Suprapubic skin (tissue), 3 donors: ENCODE measurements at regions not wholly inside any gene's neighbourhood (a gene's known extent, or its start where the extent isn't known, plus 50 kb on each side); places are given as distances from the start of the nearest gene placed in this dataset.

ENCODE experiments used
- CTCF ChIP-seq, 2 donors: fragments of 200-600 bp in 1 of 2; fragments of 450-650 bp in 1 of 2; sonication (generic) in 1 of 2; IDR thresholded peaks; one replicate each; pipeline ENCODE4 v1.5.1; 2016 to 2019; ENCODE audit warnings: antibody characterized with exemption in 2 of 2, mild to moderate bottlenecking in 1 of 2, moderate library complexity in 1 of 2
- POLR2AphosphoS5 ChIP-seq, 3 donors: sonication (generic); formaldehyde crosslinking; IDR thresholded peaks; one replicate each; pipeline ENCODE4 v1.6.1; 2017; ENCODE audit warnings: antibody characterized with exemption in 3 of 3

GRCh38 chr17:77480199-77480508 lies 339.4 kb downstream of the SEC14L1 start:
- TF ChIP-seq CTCF (IDR thresholded peaks at IDR 0.05), result no peak
- no peak for TF ChIP-seq POLR2AphosphoS5 (IDR thresholded peaks at IDR 0.05)
